ENCODE measurements at regions not wholly inside any gene's neighbourhood (a gene's known extent, or its start where the extent isn't known, plus 50 kb on each side); places are given as distances from the start of the nearest gene placed in this dataset.

DNA sequence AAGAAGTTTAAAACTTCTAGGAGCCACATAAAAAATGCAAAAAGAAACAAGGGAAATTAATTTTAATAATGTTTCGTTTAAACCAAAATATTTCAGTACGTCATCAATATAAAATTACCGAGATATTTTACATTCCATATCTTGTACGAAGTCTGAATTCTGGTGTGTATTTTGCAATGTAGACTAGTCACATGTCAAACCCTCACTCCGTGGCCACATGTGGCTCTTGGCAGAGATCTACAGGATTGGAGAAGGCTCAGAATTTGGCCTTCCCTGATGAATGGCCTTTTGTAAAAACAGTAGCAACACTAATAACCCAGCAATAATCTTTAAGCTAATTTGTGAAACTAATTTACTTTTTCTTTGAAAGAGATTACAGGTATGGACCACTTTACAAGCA, 217.1 kb downstream of the PRL start:
- WGBS (ENCODE audit: low lambda C conversion rate) = 96% methylated on average over 5 of the region's 5 CpGs
- peaks cover 0 to 4% of the 10 kb centered on the region in 2 experiments for H3K36me3 ChIP-seq (replicated peaks in 1 of 2; ENCODE audit: control insufficient read depth in 1 of 2, insufficient read depth in 2 of 2, low read length in 1 of 2)
- H3K27me3 ChIP-seq (ENCODE audit: insufficient read depth) = no peaks in the 10 kb centered on the region
- no peaks in the 10 kb centered on the region for H4K20me1 ChIP-seq (ENCODE audit: insufficient read depth)
- H2AFZ ChIP-seq (ENCODE audit: low read depth) = no peak overlapping the region
- H3K4me3 ChIP-seq (ENCODE audit: low read depth in 2 of 2, low read length in 1 of 2) = no peak overlapping the region
- no peaks in the 10 kb centered on the region; the same call in 1 of the 2 replicates for H3K79me2 ChIP-seq (ENCODE audit: insufficient read depth)
- H3K4me1 ChIP-seq (ENCODE audit: control insufficient read depth in 1 of 2, insufficient read depth in 2 of 2, low read depth in 1 of 2, low read length in 1 of 2) = peaks cover 0 to 5% of the 10 kb centered on the region in 2 experiments; a peak in 2 of 4 replicates
- H3K27ac ChIP-seq (ENCODE audit: low read depth in 2 of 2, low read length in 1 of 2) = no peak overlapping the region; a peak in 1 of 4 replicates
- H3K9me2 ChIP-seq = no peaks in the 10 kb centered on the region
- CTCF ChIA-PET = interaction anchor here (1.1 kb wide), 1 partner anchor 536 kb away, joined by 3 read pairs; no protein-coding TSS in a partner anchor
- no peak overlapping the region for H3K4me2 ChIP-seq
- no peak for DNase-seq
- H3F3A ChIP-seq (replicated peaks; ENCODE audit: insufficient read depth) = no peaks in the 10 kb centered on the region
- no peaks in the 10 kb centered on the region for H3K9me3 ChIP-seq
- H3K9ac ChIP-seq = no peak overlapping the region
- POLR2A ChIA-PET = no interaction called here
- TF ChIP-seq, protein P1, sequence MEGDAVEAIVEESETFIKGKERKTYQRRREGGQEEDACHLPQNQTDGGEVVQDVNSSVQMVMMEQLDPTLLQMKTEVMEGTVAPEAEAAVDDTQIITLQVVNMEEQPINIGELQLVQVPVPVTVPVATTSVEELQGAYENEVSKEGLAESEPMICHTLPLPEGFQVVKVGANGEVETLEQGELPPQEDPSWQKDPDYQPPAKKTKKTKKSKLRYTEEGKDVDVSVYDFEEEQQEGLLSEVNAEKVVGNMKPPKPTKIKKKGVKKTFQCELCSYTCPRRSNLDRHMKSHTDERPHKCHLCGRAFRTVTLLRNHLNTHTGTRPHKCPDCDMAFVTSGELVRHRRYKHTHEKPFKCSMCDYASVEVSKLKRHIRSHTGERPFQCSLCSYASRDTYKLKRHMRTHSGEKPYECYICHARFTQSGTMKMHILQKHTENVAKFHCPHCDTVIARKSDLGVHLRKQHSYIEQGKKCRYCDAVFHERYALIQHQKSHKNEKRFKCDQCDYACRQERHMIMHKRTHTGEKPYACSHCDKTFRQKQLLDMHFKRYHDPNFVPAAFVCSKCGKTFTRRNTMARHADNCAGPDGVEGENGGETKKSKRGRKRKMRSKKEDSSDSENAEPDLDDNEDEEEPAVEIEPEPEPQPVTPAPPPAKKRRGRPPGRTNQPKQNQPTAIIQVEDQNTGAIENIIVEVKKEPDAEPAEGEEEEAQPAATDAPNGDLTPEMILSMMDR (IDR thresholded peaks at IDR 0.05) = no peak

DNA sequence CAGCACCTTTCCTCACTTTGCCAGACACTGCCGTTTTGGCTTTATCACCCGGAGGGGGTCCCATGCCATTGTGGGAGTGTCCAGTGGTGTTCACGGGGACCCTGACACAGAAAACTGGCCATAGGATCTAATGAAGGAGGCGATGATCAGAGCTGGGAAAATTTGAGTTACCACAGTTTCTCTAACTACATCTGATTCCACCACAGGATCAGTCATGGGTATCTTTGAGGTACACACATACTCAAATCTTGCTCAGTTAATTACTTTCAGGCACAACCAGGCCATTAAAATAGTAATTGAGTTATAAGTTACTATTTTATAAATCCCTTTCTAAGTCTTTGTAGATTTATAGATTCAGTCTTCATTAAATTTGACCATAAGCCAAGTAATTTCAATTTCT, 215.1 kb downstream of the PRL start:
- CTCF ChIA-PET = no interaction called here

More for the DNA sequence above, 215.1 kb downstream of the PRL start:
- no peaks in the 10 kb centered on the region for H3K9me3 ChIP-seq
- no peak overlapping the region for H3K4me3 ChIP-seq (ENCODE audit: low read depth in 2 of 2, low read length in 1 of 2)
- no peak overlapping the region for H2AFZ ChIP-seq (ENCODE audit: low read depth)
- peaks cover 0 to 5% of the 10 kb centered on the region in 2 experiments; a peak in 2 of 4 replicates for H3K4me1 ChIP-seq (ENCODE audit: control insufficient read depth in 1 of 2, insufficient read depth in 2 of 2, low read depth in 1 of 2, low read length in 1 of 2)
- no peaks in the 10 kb centered on the region for H3K9me2 ChIP-seq
- H3K9ac ChIP-seq = no peak overlapping the region
- POLR2A ChIA-PET = no interaction called here
- no peak for DNase-seq
- H3K27ac ChIP-seq (ENCODE audit: low read depth in 2 of 2, low read length in 1 of 2) = peak overlapping the region in 1 of 2 experiments; percentile 68; a peak in 2 of 4 replicates
- H3F3A ChIP-seq (replicated peaks; ENCODE audit: insufficient read depth) = no peaks in the 10 kb centered on the region
- H3K36me3 ChIP-seq (replicated peaks in 1 of 2; ENCODE audit: control insufficient read depth in 1 of 2, insufficient read depth in 2 of 2, low read length in 1 of 2) = peaks cover 0 to 12% of the 10 kb centered on the region in 2 experiments
- H3K79me2 ChIP-seq (ENCODE audit: insufficient read depth) = no peaks in the 10 kb centered on the region
- H3K27me3 ChIP-seq (ENCODE audit: insufficient read depth) = no peaks in the 10 kb centered on the region
- no peak overlapping the region for H3K4me2 ChIP-seq
- TF ChIP-seq, protein P2, sequence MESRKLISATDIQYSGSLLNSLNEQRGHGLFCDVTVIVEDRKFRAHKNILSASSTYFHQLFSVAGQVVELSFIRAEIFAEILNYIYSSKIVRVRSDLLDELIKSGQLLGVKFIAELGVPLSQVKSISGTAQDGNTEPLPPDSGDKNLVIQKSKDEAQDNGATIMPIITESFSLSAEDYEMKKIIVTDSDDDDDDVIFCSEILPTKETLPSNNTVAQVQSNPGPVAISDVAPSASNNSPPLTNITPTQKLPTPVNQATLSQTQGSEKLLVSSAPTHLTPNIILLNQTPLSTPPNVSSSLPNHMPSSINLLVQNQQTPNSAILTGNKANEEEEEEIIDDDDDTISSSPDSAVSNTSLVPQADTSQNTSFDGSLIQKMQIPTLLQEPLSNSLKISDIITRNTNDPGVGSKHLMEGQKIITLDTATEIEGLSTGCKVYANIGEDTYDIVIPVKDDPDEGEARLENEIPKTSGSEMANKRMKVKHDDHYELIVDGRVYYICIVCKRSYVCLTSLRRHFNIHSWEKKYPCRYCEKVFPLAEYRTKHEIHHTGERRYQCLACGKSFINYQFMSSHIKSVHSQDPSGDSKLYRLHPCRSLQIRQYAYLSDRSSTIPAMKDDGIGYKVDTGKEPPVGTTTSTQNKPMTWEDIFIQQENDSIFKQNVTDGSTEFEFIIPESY (IDR thresholded peaks at IDR 0.05; ENCODE audit: borderline replicate concordance, low read depth) = no peak
- TF ChIP-seq, protein P3, sequence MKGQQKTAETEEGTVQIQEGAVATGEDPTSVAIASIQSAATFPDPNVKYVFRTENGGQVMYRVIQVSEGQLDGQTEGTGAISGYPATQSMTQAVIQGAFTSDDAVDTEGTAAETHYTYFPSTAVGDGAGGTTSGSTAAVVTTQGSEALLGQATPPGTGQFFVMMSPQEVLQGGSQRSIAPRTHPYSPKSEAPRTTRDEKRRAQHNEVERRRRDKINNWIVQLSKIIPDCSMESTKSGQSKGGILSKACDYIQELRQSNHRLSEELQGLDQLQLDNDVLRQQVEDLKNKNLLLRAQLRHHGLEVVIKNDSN (IDR thresholded peaks at IDR 0.05; ENCODE audit: borderline replicate concordance, low read depth) = no peak
- TF ChIP-seq JUND (IDR thresholded peaks at IDR 0.05) (no peak), RFX5 (IDR thresholded peaks at IDR 0.05; ENCODE audit: low read length) (no peak), FOXJ3 (CRISPR knock-in tag; IDR thresholded peaks at IDR 0.05) (no peak), GATA2 (CRISPR knock-in tag; IDR thresholded peaks at IDR 0.05) (no peak), TCF12 (IDR thresholded peaks at IDR 0.05) (no peak), TAF1 (IDR thresholded peaks at IDR 0.05; ENCODE audit: borderline replicate concordance, low read depth, low read length) (no peak), MXI1 (IDR thresholded peaks at IDR 0.05; ENCODE audit: low read depth, low read length) (no peak), ELF1 (IDR thresholded peaks at IDR 0.05) (no peak), RAD21 (IDR thresholded peaks at IDR 0.05; ENCODE audit: low read length) (no peak), RXRA (IDR thresholded peaks at IDR 0.05; ENCODE audit: borderline replicate concordance, low read depth) (no peak), GABPA (IDR thresholded peaks at IDR 0.05; ENCODE audit: low read depth) (no peak), POLR2AphosphoS5 (IDR thresholded peaks at IDR 0.05; ENCODE audit: low read depth, low read length) (no peak), CHD2 (IDR thresholded peaks at IDR 0.05; ENCODE audit: low read length, partially characterized antibody) (no peak), EP300 (IDR thresholded peaks at IDR 0.05; ENCODE audit: borderline replicate concordance in 1 of 2, low read depth in 1 of 2, low read length in 1 of 2) (no peak)
- TF ChIP-seq, protein P4, sequence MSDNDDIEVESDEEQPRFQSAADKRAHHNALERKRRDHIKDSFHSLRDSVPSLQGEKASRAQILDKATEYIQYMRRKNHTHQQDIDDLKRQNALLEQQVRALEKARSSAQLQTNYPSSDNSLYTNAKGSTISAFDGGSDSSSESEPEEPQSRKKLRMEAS (IDR thresholded peaks at IDR 0.05; ENCODE audit: low read depth) = no peak
- TF ChIP-seq, protein P5, sequence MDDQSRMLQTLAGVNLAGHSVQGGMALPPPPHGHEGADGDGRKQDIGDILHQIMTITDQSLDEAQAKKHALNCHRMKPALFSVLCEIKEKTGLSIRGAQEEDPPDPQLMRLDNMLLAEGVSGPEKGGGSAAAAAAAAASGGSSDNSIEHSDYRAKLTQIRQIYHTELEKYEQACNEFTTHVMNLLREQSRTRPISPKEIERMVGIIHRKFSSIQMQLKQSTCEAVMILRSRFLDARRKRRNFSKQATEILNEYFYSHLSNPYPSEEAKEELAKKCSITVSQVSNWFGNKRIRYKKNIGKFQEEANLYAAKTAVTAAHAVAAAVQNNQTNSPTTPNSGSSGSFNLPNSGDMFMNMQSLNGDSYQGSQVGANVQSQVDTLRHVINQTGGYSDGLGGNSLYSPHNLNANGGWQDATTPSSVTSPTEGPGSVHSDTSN (IDR thresholded peaks at IDR 0.05) = no peak
- TF ChIP-seq, protein P1 (IDR thresholded peaks at IDR 0.05) = no peak
- no peaks in the 10 kb centered on the region for H4K20me1 ChIP-seq (ENCODE audit: insufficient read depth)
- WGBS (ENCODE audit: low lambda C conversion rate) = 91% methylated on average over 4 of the region's 4 CpGs
